ENCODE measurements at regions not wholly inside any gene's neighbourhood (a gene's known extent, or its start where the extent isn't known, plus 50 kb on each side); places are given as distances from the start of the nearest gene placed in this dataset.

GRCh38 chr2:129504646-129505045 lies 474.8 kb upstream of the RAB6C start:
- TF ChIP-seq CTCF (IDR thresholded peaks at IDR 0.05) (no peak), POLR2A (IDR thresholded peaks at IDR 0.05) (no peak)
